Panc1 (cell line): ENCODE measurements at regions not wholly inside any gene's neighbourhood (a gene's known extent, or its start where the extent isn't known, plus 50 kb on each side); places are given as distances from the start of the nearest gene placed in this dataset.
"Not testable (repeated sequence)": the region's sequence is repeated elsewhere in the genome, so short reads cannot be mapped to it uniquely, and the experiment has no call there.

Experiments used
- ATAC-seq: fragments of 200-7000 bp; cut with Tn5 transposase; 2 replicates; pipeline ENCODE4 v1.9.1; 2020; ENCODE audit warnings: mild to moderate bottlenecking, moderate library complexity
- BruUV-seq: library from RNA; stranded (reverse); fragments of 400-500 nt; replicated peaks from 2 replicates; lab custom pipeline; 2021; lab: Mats Ljungman, UMichigan
- CTCF ChIA-PET: fragments of 300-600 bp; sonication (Branson Sonifier 250); formaldehyde crosslinking; loops from one replicate; lab custom pipeline; 2022; ENCODE audit warnings: antibody characterized with exemption; lab: Charles Lee
- POLR2A ChIA-PET: fragments of 300-600 bp; sonication (Branson Sonifier 250); formaldehyde crosslinking; loops from one replicate; lab custom pipeline; 2022; ENCODE audit warnings: antibody characterized with exemption; lab: Charles Lee
- DNase-seq: peaks from one replicate; pipeline ENCODE4 v3.0.0-alpha.2; 2010; ENCODE audit warnings: low read depth, low spot score
- H3K27ac ChIP-seq: 2 replicates; pipeline ENCODE4 v1.5.1; 2011; ENCODE audit warnings: mild to moderate bottlenecking, low read length, inconsistent platforms
- H3K27me3 ChIP-seq: fragments of 200-500 bp; sonication (Bioruptor generic); 2 replicates; pipeline ENCODE4 v1.6.0; 2014; ENCODE audit warnings: low read length, inconsistent platforms; ENCODE audit not compliant: control insufficient read depth, insufficient read depth
- H3K36me3 ChIP-seq: fragments of 200-500 bp; sonication (Bioruptor generic); 2 replicates; pipeline ENCODE4 v1.5.1; 2014; ENCODE audit warnings: inconsistent platforms, mild to moderate bottlenecking, low read length, moderate library complexity; ENCODE audit not compliant: control insufficient read depth, insufficient read depth
- H3K4me1 ChIP-seq: 2 replicates; pipeline ENCODE4 v1.5.1; 2011; ENCODE audit warnings: inconsistent platforms, mild to moderate bottlenecking, low read length, moderate library complexity; ENCODE audit not compliant: control insufficient read depth, insufficient read depth
- H3K4me3 ChIP-seq, 2 experiments: 2 replicates each; pipeline ENCODE4 v1.5.1; 2011 to 2012; ENCODE audit warnings: low read depth in 2 of 2, low read length in 2 of 2, mild to moderate bottlenecking in 2 of 2, inconsistent platforms in 1 of 2, moderate library complexity in 1 of 2
- H3K9me3 ChIP-seq: fragments of 200-500 bp; sonication (Bioruptor generic); 2 replicates; pipeline ENCODE4 v1.5.1; 2014; ENCODE audit warnings: low read depth, mild to moderate bottlenecking, inconsistent platforms, low read length, moderate library complexity; ENCODE audit not compliant: control insufficient read depth, insufficient read depth
- POLR2AphosphoS5 ChIP-seq: IDR thresholded peaks from 2 replicates; pipeline ENCODE4 v1.6.1; 2012; ENCODE audit warnings: mild to moderate bottlenecking, low read depth, low read length, moderate library complexity
- REST ChIP-seq, 2 experiments: IDR thresholded peaks; 2 replicates each; pipeline ENCODE4 v1.6.1; 2011 to 2012; ENCODE audit warnings: low read depth in 2 of 2, control low read depth in 1 of 2, low read length in 1 of 2, mild to moderate bottlenecking in 1 of 2, moderate library complexity in 1 of 2; ENCODE audit not compliant: insufficient read depth in 1 of 2
- SIN3A ChIP-seq: IDR thresholded peaks from 2 replicates; pipeline ENCODE4 v1.6.1; 2012; ENCODE audit warnings: low read depth, mild to moderate bottlenecking, low read length, moderate library complexity, borderline replicate concordance; ENCODE audit not compliant: insufficient read depth
- TCF7L2 ChIP-seq: IDR thresholded peaks from 2 replicates; pipeline ENCODE4 v1.6.1; 2011; ENCODE audit warnings: mild to moderate bottlenecking, low read depth, low read length, inconsistent platforms
- in situ Hi-C: cut with HindIII; loops from 2 replicates; pipeline ENCODE4 v1.10.0; 2016; ENCODE audit warnings: low sequenced_read_pairs, low pct_unique_long_range_greater_than_20kb
- intact Hi-C: fragments of 100-400 bp; cut with micrococcal nuclease; formaldehyde crosslinking; loops from one replicate; pipeline ENCODE4 v1.10.0; 2022; ENCODE audit not compliant: unreplicated experiment
- TF ChIP-seq, protein P1 (sequence below): fragments of 450-650 bp; IDR thresholded peaks from 2 replicates; pipeline ENCODE4 v1.5.1; 2017; ENCODE audit warnings: mild to moderate bottlenecking

DNA sequence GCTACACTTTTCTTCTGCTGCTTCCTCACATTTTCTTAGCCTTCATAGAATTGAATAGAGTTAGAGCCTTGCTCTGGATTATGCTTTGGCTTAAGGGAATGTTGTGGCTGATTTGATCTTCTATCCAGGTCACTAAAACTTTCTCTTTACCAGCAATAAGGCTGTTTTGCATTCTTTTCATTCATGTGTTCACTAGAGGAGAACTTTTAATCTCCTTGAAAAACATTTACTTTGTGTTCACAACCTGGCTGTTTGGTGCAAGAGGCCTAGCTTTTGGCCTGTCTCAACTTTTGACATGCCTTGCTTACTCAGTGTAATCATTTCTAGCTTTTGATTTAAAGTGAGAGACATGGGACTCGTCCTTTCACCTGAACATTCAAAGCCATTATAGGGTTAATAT, 87.7 kb upstream of the RAB40AL start:
- no peaks in the 10 kb centered on the region for H3K9me3 ChIP-seq
- intact Hi-C loops (no loop called here), in situ Hi-C loops (no loop called here)
- ChIA-PET CTCF (no interaction called here), POLR2A (no interaction called here)
- no peak overlapping the region for H3K27ac ChIP-seq
- H3K36me3 ChIP-seq, result no peaks in the 10 kb centered on the region
- H3K4me1 ChIP-seq, result no peaks in the 10 kb centered on the region; the same call in 1 of the 2 replicates
- TF ChIP-seq SIN3A, result no peak
- no peak for TF ChIP-seq REST (IDR thresholded peaks at IDR 0.05; ENCODE audit: insufficient read depth in 1 of 2, low read depth in 2 of 2, low read length in 1 of 2)
- TF ChIP-seq, protein P1, sequence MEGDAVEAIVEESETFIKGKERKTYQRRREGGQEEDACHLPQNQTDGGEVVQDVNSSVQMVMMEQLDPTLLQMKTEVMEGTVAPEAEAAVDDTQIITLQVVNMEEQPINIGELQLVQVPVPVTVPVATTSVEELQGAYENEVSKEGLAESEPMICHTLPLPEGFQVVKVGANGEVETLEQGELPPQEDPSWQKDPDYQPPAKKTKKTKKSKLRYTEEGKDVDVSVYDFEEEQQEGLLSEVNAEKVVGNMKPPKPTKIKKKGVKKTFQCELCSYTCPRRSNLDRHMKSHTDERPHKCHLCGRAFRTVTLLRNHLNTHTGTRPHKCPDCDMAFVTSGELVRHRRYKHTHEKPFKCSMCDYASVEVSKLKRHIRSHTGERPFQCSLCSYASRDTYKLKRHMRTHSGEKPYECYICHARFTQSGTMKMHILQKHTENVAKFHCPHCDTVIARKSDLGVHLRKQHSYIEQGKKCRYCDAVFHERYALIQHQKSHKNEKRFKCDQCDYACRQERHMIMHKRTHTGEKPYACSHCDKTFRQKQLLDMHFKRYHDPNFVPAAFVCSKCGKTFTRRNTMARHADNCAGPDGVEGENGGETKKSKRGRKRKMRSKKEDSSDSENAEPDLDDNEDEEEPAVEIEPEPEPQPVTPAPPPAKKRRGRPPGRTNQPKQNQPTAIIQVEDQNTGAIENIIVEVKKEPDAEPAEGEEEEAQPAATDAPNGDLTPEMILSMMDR, result no peak
- no peak for TF ChIP-seq TCF7L2
- no peak for TF ChIP-seq POLR2AphosphoS5
- DNase-seq, result no peak
- BruUV-seq, result no TSS peak
- no peak for ATAC-seq
- H3K27me3 ChIP-seq, result no peaks in the 10 kb centered on the region
- H3K4me3 ChIP-seq, result no peak overlapping the region

DNA sequence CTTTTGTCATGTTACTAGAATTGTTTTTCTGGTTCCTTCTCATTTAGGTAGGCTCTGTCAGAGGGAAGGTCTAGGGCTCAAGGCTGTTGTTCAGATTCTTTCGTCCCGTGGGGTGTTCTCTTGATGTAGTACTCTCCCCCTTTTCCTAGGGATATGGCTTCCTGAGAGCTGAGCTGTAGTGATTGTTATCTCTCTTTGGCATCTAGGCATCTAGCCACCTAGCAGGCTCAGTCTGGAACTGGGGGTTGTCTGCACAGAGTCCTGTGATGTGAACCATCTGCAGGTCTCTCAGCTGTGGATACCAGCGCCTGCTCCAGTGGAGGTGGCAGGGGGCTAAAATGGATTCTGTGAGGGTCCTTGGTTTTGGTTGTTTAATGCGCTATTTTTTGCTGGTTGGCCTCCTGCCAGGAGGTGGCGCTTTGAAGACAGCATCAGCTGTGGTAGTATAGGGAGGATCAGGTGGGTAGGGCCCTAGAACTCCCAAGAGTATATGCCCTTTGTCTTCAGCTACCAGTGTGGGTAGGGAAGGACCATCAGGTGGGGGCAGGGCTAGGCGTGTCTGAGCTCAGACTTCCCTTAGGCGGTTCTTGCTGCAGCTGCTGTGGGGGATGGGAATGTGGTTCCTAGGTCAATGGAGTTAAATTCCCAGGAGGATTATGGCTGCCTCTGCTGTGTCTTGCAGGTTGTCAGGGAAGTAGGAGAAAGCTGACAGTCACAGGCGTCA, 78.1 kb upstream of the RAB40AL start:
- H3K36me3 ChIP-seq, intact Hi-C loops, H3K27ac ChIP-seq, ATAC-seq, H3K27me3 ChIP-seq, BruUV-seq, H3K9me3 ChIP-seq, DNase-seq, H3K4me1 ChIP-seq, in situ Hi-C loops, POLR2A ChIA-PET, H3K4me3 ChIP-seq: not testable (repeated sequence)
- CTCF ChIA-PET, result interaction anchor here (0.6 to 0.7 kb wide), 2 partner anchors 42 to 1278 kb away, joined by 3 read pairs; no protein-coding TSS in a partner anchor

DNA sequence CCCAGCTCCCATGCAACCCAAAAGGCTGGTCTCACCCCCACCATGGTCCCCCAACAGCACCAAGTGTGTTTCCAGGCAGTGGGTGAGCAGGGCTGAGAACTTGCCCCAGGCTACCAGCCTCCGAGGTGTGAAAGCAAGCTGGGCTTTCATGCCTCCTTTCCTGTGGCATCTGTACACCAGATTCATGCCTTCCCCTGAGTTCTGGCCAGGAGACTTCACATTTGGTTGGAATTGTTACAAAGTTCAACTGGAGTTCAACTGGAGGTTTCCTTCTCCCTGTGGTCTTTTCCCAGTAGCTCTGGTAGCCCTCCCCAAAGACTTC, 77.6 kb upstream of the RAB40AL start:
- ATAC-seq (no peak), DNase-seq (no peak)
- CTCF ChIA-PET, result interaction anchor here (0.6 to 0.7 kb wide), 2 partner anchors 41 to 1277 kb away, joined by 3 read pairs; no protein-coding TSS in a partner anchor
- H3K4me1 ChIP-seq, result no peaks in the 10 kb centered on the region
- TF ChIP-seq SIN3A, result no peak
- TF ChIP-seq REST (IDR thresholded peaks at IDR 0.05; ENCODE audit: insufficient read depth in 1 of 2, low read depth in 2 of 2, low read length in 1 of 2), result no peak
- no peak for TF ChIP-seq POLR2AphosphoS5
- TF ChIP-seq, protein P1, result no peak
- no peak for TF ChIP-seq TCF7L2
- H3K27me3 ChIP-seq, result no peaks in the 10 kb centered on the region
- H3K9me3 ChIP-seq, result no peaks in the 10 kb centered on the region
- H3K27ac ChIP-seq, result no peak overlapping the region
- POLR2A ChIA-PET, result no interaction called here
- no peak overlapping the region for H3K4me3 ChIP-seq
- no peaks in the 10 kb centered on the region for H3K36me3 ChIP-seq
- intact Hi-C loops (no loop called here), in situ Hi-C loops (no loop called here)
- no TSS peak for BruUV-seq
